ENCODE measurements at regions not wholly inside any gene's neighbourhood (a gene's known extent, or its start where the extent isn't known, plus 50 kb on each side); places are given as distances from the start of the nearest gene placed in this dataset.
A peak's percentile ranks its signal among the peaks of the same experiment; 100 is the strongest.

- H4K8ac ChIP-seq (ENCODE audit: extremely low read depth, insufficient read depth, low read length), result no peak overlapping the region
- no peaks in the 10 kb centered on the region for H3K9me3 ChIP-seq (ENCODE audit: insufficient read depth in 2 of 2, low read depth in 1 of 2, low read length in 1 of 2)
- ChIA-PET POLR2A (ENCODE audit: partially characterized antibody) (no interaction called here), CTCF (ENCODE audit: partially characterized antibody) (interaction anchor here (1.0 kb wide), 1 partner anchor 10 kb away, joined by 3 read pairs; no protein-coding TSS in a partner anchor)
- H3K9ac ChIP-seq (replicated peaks in 1 of 4; ENCODE audit: extremely low read depth in 1 of 4, low read depth in 3 of 4, low read length in 3 of 4), result no peak overlapping the region
- no peak overlapping the region for H2BK120ac ChIP-seq (replicated peaks; ENCODE audit: low read depth, low read length)
- no peak overlapping the region for H3K14ac ChIP-seq (ENCODE audit: insufficient read length)
- no peak overlapping the region for H3K4ac ChIP-seq (replicated peaks; ENCODE audit: insufficient read length, low read depth, low read length)
- no peak overlapping the region for H3K23ac ChIP-seq (ENCODE audit: insufficient read length)
- FAIRE-seq (no peak), DNase-seq (ENCODE audit: low read depth in 1 of 2, low spot score in 2 of 2) (no peak)
- H2BK20ac ChIP-seq (ENCODE audit: low read length), result no peak overlapping the region
- no peak overlapping the region for H3K27ac ChIP-seq (ENCODE audit: low read depth, low read length)
- no peak overlapping the region for H2BK15ac ChIP-seq (ENCODE audit: low read length)
- WGBS, 2 experiments (ENCODE audit: extremely low coverage in 1 of 2, insufficient coverage in 1 of 2, insufficient read length in 1 of 2, insufficient replicate concordance in 2 of 2, low coverage in 1 of 2, low lambda C conversion rate in 2 of 2, missing lambda C conversion rate in 1 of 2), result 75% methylated on average over 2 of the region's 2 CpGs; no CpG with 5 or more reads in 1 of the 2 experiments
- H3K79me1 ChIP-seq (ENCODE audit: low read depth, low read length), result no peaks in the 10 kb centered on the region
- H3K4me1 ChIP-seq (replicated peaks in 1 of 4; ENCODE audit: control insufficient read depth in 3 of 4, insufficient read depth in 4 of 4, low read length in 3 of 4), result peaks cover 1 to 8% (median 5%) of the 10 kb centered on the region in 4 experiments; a peak in 3 of 7 replicates
- no peak overlapping the region for H2AK5ac ChIP-seq (ENCODE audit: low read depth, low read length)
- no peak overlapping the region for H2BK5ac ChIP-seq (ENCODE audit: low read depth, low read length)
- H2AFZ ChIP-seq (ENCODE audit: low read length), result no peak overlapping the region
- H3K27me3 ChIP-seq (replicated peaks in 1 of 4; ENCODE audit: control insufficient read depth in 3 of 4, extremely low read depth in 1 of 4, insufficient read depth in 3 of 4, low read length in 3 of 4), result no peaks in the 10 kb centered on the region
- TF ChIP-seq HDAC6 (IDR thresholded peaks at IDR 0.05; ENCODE audit: low read depth, low read length) (no peak), TEAD4 (IDR thresholded peaks at IDR 0.05; ENCODE audit: low read depth, low read length) (no peak), SP4 (IDR thresholded peaks at IDR 0.05; ENCODE audit: low read length) (no peak), SP1 (IDR thresholded peaks at IDR 0.05; ENCODE audit: low read depth, low read length) (no peak), BRCA1 (IDR thresholded peaks at IDR 0.05; ENCODE audit: low read depth, low read length) (no peak), NANOG (IDR thresholded peaks at IDR 0.05; ENCODE audit: insufficient read depth, low read depth, low read length, poor library complexity, severe bottlenecking) (no peak)
- H3K56ac ChIP-seq (replicated peaks; ENCODE audit: insufficient read length, low read depth, low read length), result no peak overlapping the region
- no peaks in the 10 kb centered on the region for H3K79me2 ChIP-seq (ENCODE audit: control insufficient read depth in 1 of 2, insufficient read depth in 2 of 2, low read length in 2 of 2)
- peak overlapping the region; percentile 55 for H4K5ac ChIP-seq (ENCODE audit: insufficient read length, low read depth, low read length)
- no peaks in the 10 kb centered on the region for H4K20me1 ChIP-seq (replicated peaks in 1 of 2; ENCODE audit: control insufficient read depth in 1 of 2, insufficient read depth in 2 of 2, low read length in 2 of 2)
- peak overlapping the region; percentile 24 to 40 for H3K4me2 ChIP-seq (ENCODE audit: insufficient read depth in 1 of 2, low read depth in 2 of 2, low read length in 2 of 2)
- no peak overlapping the region for H4K91ac ChIP-seq (replicated peaks; ENCODE audit: insufficient read length, low read length)
- H3K18ac ChIP-seq (ENCODE audit: extremely low read depth, low read length), result no peak overlapping the region
- H3K4me3 ChIP-seq (ENCODE audit: extremely low read depth in 1 of 4, insufficient read depth in 2 of 4, low read depth in 3 of 4, low read length in 4 of 4), result peak overlapping the region in 1 of 4 experiments; percentile 30; a peak in 1 of 8 replicates
- H2BK12ac ChIP-seq (ENCODE audit: low read depth, low read length), result no peak overlapping the region
- no peaks in the 10 kb centered on the region for H3K23me2 ChIP-seq (ENCODE audit: low read depth, low read length)
- no peaks in the 10 kb centered on the region for H3K36me3 ChIP-seq (ENCODE audit: control insufficient read depth in 2 of 4, insufficient read depth in 4 of 4, low read length in 3 of 4)
Observed at GRCh38 chr1:70556541-70556940, 145.5 kb downstream of the CTH start.
